Smooth muscle cell (in vitro differentiated cells): ENCODE measurements at regions not wholly inside any gene's neighbourhood (a gene's known extent, or its start where the extent isn't known, plus 50 kb on each side); places are given as distances from the start of the nearest gene placed in this dataset.

Source experiments
- DNase-seq: peaks from one replicate; lab custom pipeline; 2025; ENCODE audit not compliant: unreplicated experiment; lab: John Stamatoyannopoulos, UW
- H2AFZ ChIP-seq: fragments of 200-600 bp; sonication (generic); 2 replicates; pipeline ENCODE4 v1.6.0; 2016; ENCODE audit warnings: antibody characterized with exemption, low read depth, mild to moderate bottlenecking
- H3F3A ChIP-seq: fragments of 200-600 bp; sonication (generic); 2 replicates; pipeline ENCODE4 v1.6.0; 2017; ENCODE audit warnings: antibody characterized with exemption, low read depth
- H3K27ac ChIP-seq: fragments of 200-600 bp; sonication (generic); 2 replicates; pipeline ENCODE4 v1.5.1; 2016; ENCODE audit warnings: low read depth, mild to moderate bottlenecking
- H3K27me3 ChIP-seq: fragments of 200-600 bp; sonication (generic); 2 replicates; pipeline ENCODE4 v1.6.1; 2016; ENCODE audit warnings: low read depth, mild to moderate bottlenecking
- H3K36me3 ChIP-seq: fragments of 200-600 bp; sonication (generic); 2 replicates; pipeline ENCODE4 v1.5.1; 2016; ENCODE audit warnings: low read depth
- H3K4me1 ChIP-seq: fragments of 200-600 bp; sonication (generic); 2 replicates; pipeline ENCODE4 v1.5.1; 2016; ENCODE audit warnings: low read depth
- H3K4me2 ChIP-seq: fragments of 200-600 bp; sonication (generic); 2 replicates; pipeline ENCODE4 v1.6.0; 2016; ENCODE audit warnings: mild to moderate bottlenecking
- H3K4me3 ChIP-seq: fragments of 200-600 bp; sonication (generic); 2 replicates; pipeline ENCODE4 v1.5.1; 2016; ENCODE audit warnings: mild to moderate bottlenecking
- H3K79me2 ChIP-seq: fragments of 200-600 bp; sonication (generic); 2 replicates; pipeline ENCODE4 v1.6.0; 2016; ENCODE audit warnings: low read depth, mild to moderate bottlenecking
- H3K9ac ChIP-seq: fragments of 200-600 bp; sonication (generic); 2 replicates; pipeline ENCODE4 v1.6.0; 2016; ENCODE audit warnings: low read depth
- H3K9me3 ChIP-seq: fragments of 200-600 bp; sonication (generic); replicated peaks from 2 replicates; pipeline ENCODE4 v1.5.1; 2016; ENCODE audit warnings: low read depth
- H4K20me1 ChIP-seq: fragments of 200-600 bp; sonication (generic); 2 replicates; pipeline ENCODE4 v1.6.0; 2016; ENCODE audit warnings: low read depth
- WGBS: methylation state at CpG from one replicate; pipeline ENCODE4 v1.1.7; 2016; ENCODE audit warnings: low lambda C conversion rate; 5-methylcytosine and 5-hydroxymethylcytosine counted together
- TF ChIP-seq, protein P1 (sequence below): fragments of 200-600 bp; sonication (generic); IDR thresholded peaks from 2 replicates; pipeline ENCODE4 v1.5.1; 2017; ENCODE audit warnings: borderline replicate concordance, mild to moderate bottlenecking, antibody characterized with exemption; ENCODE audit not compliant: insufficient read depth, poor library complexity, severe bottlenecking

GRCh38 chr3:6644070-6644929 lies 216.6 kb upstream of the GRM7 start:
- DNase-seq, result no peak
- Histone ChIP-seq H3K79me2 (no peaks in the 10 kb centered on the region), H3K9me3 (no peaks in the 10 kb centered on the region), H3F3A (no peaks in the 10 kb centered on the region), H3K9ac (no peak overlapping the region), H3K36me3 (no peaks in the 10 kb centered on the region), H2AFZ (no peak overlapping the region), H3K4me3 (no peak overlapping the region), H3K27me3 (no peaks in the 10 kb centered on the region), H3K27ac (no peak overlapping the region), H3K4me2 (no peak overlapping the region), H4K20me1 (no peaks in the 10 kb centered on the region), H3K4me1 (peaks cover 10% of the 10 kb centered on the region)
- TF ChIP-seq, protein P1, sequence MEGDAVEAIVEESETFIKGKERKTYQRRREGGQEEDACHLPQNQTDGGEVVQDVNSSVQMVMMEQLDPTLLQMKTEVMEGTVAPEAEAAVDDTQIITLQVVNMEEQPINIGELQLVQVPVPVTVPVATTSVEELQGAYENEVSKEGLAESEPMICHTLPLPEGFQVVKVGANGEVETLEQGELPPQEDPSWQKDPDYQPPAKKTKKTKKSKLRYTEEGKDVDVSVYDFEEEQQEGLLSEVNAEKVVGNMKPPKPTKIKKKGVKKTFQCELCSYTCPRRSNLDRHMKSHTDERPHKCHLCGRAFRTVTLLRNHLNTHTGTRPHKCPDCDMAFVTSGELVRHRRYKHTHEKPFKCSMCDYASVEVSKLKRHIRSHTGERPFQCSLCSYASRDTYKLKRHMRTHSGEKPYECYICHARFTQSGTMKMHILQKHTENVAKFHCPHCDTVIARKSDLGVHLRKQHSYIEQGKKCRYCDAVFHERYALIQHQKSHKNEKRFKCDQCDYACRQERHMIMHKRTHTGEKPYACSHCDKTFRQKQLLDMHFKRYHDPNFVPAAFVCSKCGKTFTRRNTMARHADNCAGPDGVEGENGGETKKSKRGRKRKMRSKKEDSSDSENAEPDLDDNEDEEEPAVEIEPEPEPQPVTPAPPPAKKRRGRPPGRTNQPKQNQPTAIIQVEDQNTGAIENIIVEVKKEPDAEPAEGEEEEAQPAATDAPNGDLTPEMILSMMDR, result no peak
- WGBS, result 92% methylated on average over 5 of the region's 5 CpGs

- Histone ChIP-seq H4K20me1 (no peaks in the 10 kb centered on the region), H3K27me3 (no peaks in the 10 kb centered on the region), H3K4me2 (no peak overlapping the region), H3K36me3 (no peaks in the 10 kb centered on the region), H3K79me2 (no peaks in the 10 kb centered on the region), H3K27ac (no peak overlapping the region), H3F3A (no peaks in the 10 kb centered on the region), H3K9me3 (no peaks in the 10 kb centered on the region), H3K4me1 (no peaks in the 10 kb centered on the region), H3K4me3 (no peak overlapping the region), H3K9ac (no peak overlapping the region), H2AFZ (no peak overlapping the region)
- no peak for DNase-seq
- TF ChIP-seq, protein P1, result no peak
- 84% methylated on average over 1 of the region's 1 CpG for WGBS
These were observed 206.2 kb upstream of the GRM7 start for GRCh38 chr3:6654670-6655069.

DNA sequence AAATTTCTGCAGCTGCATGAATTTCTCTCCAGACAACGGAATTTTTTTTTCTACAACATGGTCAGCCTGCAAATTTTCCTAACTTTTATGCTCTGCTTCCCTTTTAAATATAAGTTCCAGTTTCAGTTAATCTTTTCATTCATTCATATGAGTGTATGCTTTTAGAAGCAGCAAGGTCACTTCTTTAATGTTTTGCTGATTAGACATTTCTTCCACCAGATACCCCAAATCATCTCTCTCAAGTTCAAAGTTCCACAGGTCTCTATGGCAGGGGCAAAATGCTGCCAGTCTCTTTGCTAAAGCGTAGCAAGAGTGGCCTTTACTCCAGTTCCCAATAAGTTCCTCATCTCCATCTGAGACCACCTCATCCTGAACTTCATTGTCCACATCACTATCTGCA lies 205.6 kb upstream of the GRM7 start:
- Histone ChIP-seq H3K27me3 (no peaks in the 10 kb centered on the region), H3K9ac (no peak overlapping the region), H4K20me1 (no peaks in the 10 kb centered on the region), H3K36me3 (no peaks in the 10 kb centered on the region), H3K9me3 (no peaks in the 10 kb centered on the region), H3K27ac (no peak overlapping the region), H3F3A (no peaks in the 10 kb centered on the region), H2AFZ (no peak overlapping the region), H3K4me2 (no peak overlapping the region), H3K4me3 (no peak overlapping the region), H3K79me2 (no peaks in the 10 kb centered on the region), H3K4me1 (no peaks in the 10 kb centered on the region)
- TF ChIP-seq, protein P1, result no peak
- WGBS, result 79% methylated on average over 2 of the region's 2 CpGs
- DNase-seq, result no peak

- Histone ChIP-seq H3K4me1 (no peaks in the 10 kb centered on the region), H3K4me3 (no peak overlapping the region), H3K9ac (no peak overlapping the region), H3K27me3 (no peaks in the 10 kb centered on the region), H3F3A (no peaks in the 10 kb centered on the region), H2AFZ (no peak overlapping the region), H3K27ac (no peak overlapping the region), H4K20me1 (no peaks in the 10 kb centered on the region), H3K9me3 (no peaks in the 10 kb centered on the region), H3K4me2 (no peak overlapping the region), H3K79me2 (no peaks in the 10 kb centered on the region), H3K36me3 (no peaks in the 10 kb centered on the region)
- TF ChIP-seq, protein P1, result no peak
- 95% methylated on average over 2 of the region's 2 CpGs for WGBS
- no peak for DNase-seq
These were observed 203.3 kb upstream of the GRM7 start for GRCh38 chr3:6657591-6657990.
